ENCODE measurements at regions not wholly inside any gene's neighbourhood (a gene's known extent, or its start where the extent isn't known, plus 50 kb on each side); places are given as distances from the start of the nearest gene placed in this dataset.

- TF ChIP-seq SIRT6 (IDR thresholded peaks at IDR 0.05; ENCODE audit: low read length) = no peak
- no peak for TF ChIP-seq RBBP5 (IDR thresholded peaks at IDR 0.05; ENCODE audit: borderline replicate concordance, low read depth, low read length)
- TF ChIP-seq SRF (IDR thresholded peaks at IDR 0.05; ENCODE audit: low read depth, low read length) = no peak
Measured at GRCh38 chr6:19415605-19416326, 421.4 kb upstream of the ID4 start (continued).

All from H1 (cell line).